ENCODE measurements at regions not wholly inside any gene's neighbourhood (a gene's known extent, or its start where the extent isn't known, plus 50 kb on each side); places are given as distances from the start of the nearest gene placed in this dataset.

GRCh38 chr2:185441486-185442005, 297.1 kb upstream of the FSIP2 start:
- TF ChIP-seq POLR2AphosphoS5 (IDR thresholded peaks at IDR 0.05; ENCODE audit: low read depth, low read length) = no peak
- TF ChIP-seq CTCF (IDR thresholded peaks at IDR 0.05) = no peak
- TF ChIP-seq REST (IDR thresholded peaks at IDR 0.05; ENCODE audit: insufficient read depth in 1 of 2, low read depth in 2 of 2, low read length in 1 of 2) = no peak

Data from Panc1 (cell line).